Activated naive CD4-positive, alpha-beta T cell treated with anti-CD3 and anti-CD28 coated beads, Interleukin-2, amount 50 U/mL, for 16 hours (primary cell): ENCODE measurements at regions not wholly inside any gene's neighbourhood (a gene's known extent, or its start where the extent isn't known, plus 50 kb on each side); places are given as distances from the start of the nearest gene placed in this dataset.
"Not testable (repeated sequence)": the region's sequence is repeated elsewhere in the genome, so short reads cannot be mapped to it uniquely, and the experiment has no call there.

Source experiments
- DNase-seq: peaks from one replicate; pipeline ENCODE4 v3.0.0-alpha.2; 2020

- DNase-seq = no peak
Measured at GRCh38 chr10:118969014-118969413, 60.5 kb upstream of the NANOS1 start.

- no peak for DNase-seq
Measured at GRCh38 chr10:118970770-118971169, 58.7 kb upstream of the NANOS1 start.

- no peak for DNase-seq
Measured at GRCh38 chr10:118971187-118971586, 58.3 kb upstream of the NANOS1 start.

- no peak for DNase-seq
Measured at GRCh38 chr10:118971876-118972275, 57.6 kb upstream of the NANOS1 start.

- no peak for DNase-seq
Measured at GRCh38 chr10:118973744-118974143, 55.8 kb upstream of the NANOS1 start.

- DNase-seq = no peak
Measured at GRCh38 chr10:118974951-118975350, 54.6 kb upstream of the NANOS1 start.

- DNase-seq = not testable (repeated sequence)
Measured at GRCh38 chr10:118976219-118976618, 53.3 kb upstream of the NANOS1 start.

- DNase-seq = no peak
Measured at GRCh38 chr10:118977022-118977599, 52.4 kb upstream of the NANOS1 start.

- DNase-seq = no peak
Measured at GRCh38 chr10:118977835-118978234, 51.7 kb upstream of the NANOS1 start.

GRCh38 chr10:118978316-118978997, 51.1 kb upstream of the NANOS1 start:
- no peak for DNase-seq

- no peak for DNase-seq
Measured at GRCh38 chr10:118978998-118979350, 50.5 kb upstream of the NANOS1 start.

- DNase-seq = no peak
Measured at GRCh38 chr10:118979661-118980060, 49.9 kb upstream of the NANOS1 start.
